PC-9 (cell line): ENCODE measurements at regions not wholly inside any gene's neighbourhood (a gene's known extent, or its start where the extent isn't known, plus 50 kb on each side); places are given as distances from the start of the nearest gene placed in this dataset.

Source experiments
- EZH2 ChIP-seq: fragments of 200-600 bp; sonication (generic); IDR thresholded peaks from 2 replicates; pipeline ENCODE4 v1.8.0; 2017; ENCODE audit warnings: antibody characterized with exemption, low read depth
- TF ChIP-seq, protein P1 (sequence below): fragments of 200-600 bp; sonication (generic); conservative IDR thresholded peaks from 2 replicates; pipeline ENCODE4 v1.6.1; 2017; ENCODE audit warnings: mixed run types, antibody characterized with exemption, mild to moderate bottlenecking, moderate library complexity

DNA sequence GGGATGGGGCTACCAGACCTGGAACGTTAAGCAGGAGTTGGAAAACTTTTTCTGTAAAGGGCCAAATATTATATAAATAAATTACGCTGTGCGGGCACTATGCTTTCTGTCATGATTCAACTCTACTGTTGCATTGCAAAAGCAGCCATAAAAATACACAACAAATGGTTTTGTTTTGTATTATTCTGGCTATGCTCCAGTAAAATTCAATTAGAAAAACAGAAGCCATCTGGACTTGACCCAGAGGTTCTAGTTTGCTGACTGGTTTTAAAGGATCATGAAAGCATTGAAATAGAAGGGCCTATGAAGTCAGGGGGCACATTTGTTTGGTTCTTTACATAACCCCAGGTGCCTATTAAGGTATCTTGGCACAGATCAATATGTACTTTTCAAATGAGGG lies 647.4 kb upstream of the LMCD1 start:
- TF ChIP-seq, protein P1, sequence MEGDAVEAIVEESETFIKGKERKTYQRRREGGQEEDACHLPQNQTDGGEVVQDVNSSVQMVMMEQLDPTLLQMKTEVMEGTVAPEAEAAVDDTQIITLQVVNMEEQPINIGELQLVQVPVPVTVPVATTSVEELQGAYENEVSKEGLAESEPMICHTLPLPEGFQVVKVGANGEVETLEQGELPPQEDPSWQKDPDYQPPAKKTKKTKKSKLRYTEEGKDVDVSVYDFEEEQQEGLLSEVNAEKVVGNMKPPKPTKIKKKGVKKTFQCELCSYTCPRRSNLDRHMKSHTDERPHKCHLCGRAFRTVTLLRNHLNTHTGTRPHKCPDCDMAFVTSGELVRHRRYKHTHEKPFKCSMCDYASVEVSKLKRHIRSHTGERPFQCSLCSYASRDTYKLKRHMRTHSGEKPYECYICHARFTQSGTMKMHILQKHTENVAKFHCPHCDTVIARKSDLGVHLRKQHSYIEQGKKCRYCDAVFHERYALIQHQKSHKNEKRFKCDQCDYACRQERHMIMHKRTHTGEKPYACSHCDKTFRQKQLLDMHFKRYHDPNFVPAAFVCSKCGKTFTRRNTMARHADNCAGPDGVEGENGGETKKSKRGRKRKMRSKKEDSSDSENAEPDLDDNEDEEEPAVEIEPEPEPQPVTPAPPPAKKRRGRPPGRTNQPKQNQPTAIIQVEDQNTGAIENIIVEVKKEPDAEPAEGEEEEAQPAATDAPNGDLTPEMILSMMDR: no peak
- no peak for TF ChIP-seq EZH2
